ENCODE measurements at regions not wholly inside any gene's neighbourhood (a gene's known extent, or its start where the extent isn't known, plus 50 kb on each side); places are given as distances from the start of the nearest gene placed in this dataset.

DNA sequence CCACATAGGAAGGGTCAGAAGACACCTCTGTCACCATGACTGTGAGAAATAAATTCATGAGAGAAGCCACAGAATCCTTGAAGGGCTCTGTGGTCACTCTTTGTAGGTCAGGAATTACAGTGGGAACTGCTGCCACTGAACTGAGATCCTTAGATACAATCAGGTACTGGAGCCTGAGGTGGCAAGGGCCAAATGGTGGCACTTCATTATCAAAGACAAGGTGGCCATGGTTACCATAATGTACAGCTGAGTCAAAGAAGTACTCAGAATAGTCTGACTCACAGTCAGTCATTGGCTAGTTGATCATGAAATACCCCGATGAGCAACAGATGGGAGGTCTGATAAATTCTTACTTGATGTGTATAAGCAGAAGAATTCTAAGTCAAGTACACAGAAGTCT, 131.9 kb downstream of the RTL3 start:
- Histone ChIP-seq H3K27me3 (ENCODE audit: control insufficient read depth in 4 of 4, insufficient read depth in 4 of 4, low read length in 3 of 4) (no peaks in the 10 kb centered on the region), H3K9ac (ENCODE audit: low read depth in 1 of 2, low read length in 2 of 2) (no peak overlapping the region), H3K36me3 (ENCODE audit: control insufficient read depth in 4 of 4, insufficient read depth in 3 of 4, low read depth in 1 of 4, low read length in 3 of 4) (no peaks in the 10 kb centered on the region), H3K4me3 (ENCODE audit: low read depth in 1 of 3, low read length in 3 of 3) (no peak overlapping the region), H3K4me1 (ENCODE audit: control insufficient read depth in 4 of 4, insufficient read depth in 4 of 4, low read length in 3 of 4) (no peaks in the 10 kb centered on the region), H3K9me3 (ENCODE audit: control insufficient read depth in 4 of 4, low read length in 3 of 4) (no peaks in the 10 kb centered on the region), H3K27ac (ENCODE audit: low read depth in 1 of 2, low read length in 2 of 2) (no peak overlapping the region)
- TF ChIP-seq HNF4G (IDR thresholded peaks at IDR 0.05) = no peak
- no peak for TF ChIP-seq MAX (IDR thresholded peaks at IDR 0.05)
- no peak for TF ChIP-seq SP1 (IDR thresholded peaks at IDR 0.05)
- TF ChIP-seq, protein P1, sequence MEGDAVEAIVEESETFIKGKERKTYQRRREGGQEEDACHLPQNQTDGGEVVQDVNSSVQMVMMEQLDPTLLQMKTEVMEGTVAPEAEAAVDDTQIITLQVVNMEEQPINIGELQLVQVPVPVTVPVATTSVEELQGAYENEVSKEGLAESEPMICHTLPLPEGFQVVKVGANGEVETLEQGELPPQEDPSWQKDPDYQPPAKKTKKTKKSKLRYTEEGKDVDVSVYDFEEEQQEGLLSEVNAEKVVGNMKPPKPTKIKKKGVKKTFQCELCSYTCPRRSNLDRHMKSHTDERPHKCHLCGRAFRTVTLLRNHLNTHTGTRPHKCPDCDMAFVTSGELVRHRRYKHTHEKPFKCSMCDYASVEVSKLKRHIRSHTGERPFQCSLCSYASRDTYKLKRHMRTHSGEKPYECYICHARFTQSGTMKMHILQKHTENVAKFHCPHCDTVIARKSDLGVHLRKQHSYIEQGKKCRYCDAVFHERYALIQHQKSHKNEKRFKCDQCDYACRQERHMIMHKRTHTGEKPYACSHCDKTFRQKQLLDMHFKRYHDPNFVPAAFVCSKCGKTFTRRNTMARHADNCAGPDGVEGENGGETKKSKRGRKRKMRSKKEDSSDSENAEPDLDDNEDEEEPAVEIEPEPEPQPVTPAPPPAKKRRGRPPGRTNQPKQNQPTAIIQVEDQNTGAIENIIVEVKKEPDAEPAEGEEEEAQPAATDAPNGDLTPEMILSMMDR (IDR thresholded peaks at IDR 0.05; ENCODE audit: low read depth, low read length, missing input control) = no peak
- TF ChIP-seq RAD21 (IDR thresholded peaks at IDR 0.05) = no peak
- TF ChIP-seq FOXA2 (IDR thresholded peaks at IDR 0.05) = no peak
- TF ChIP-seq, protein P2, sequence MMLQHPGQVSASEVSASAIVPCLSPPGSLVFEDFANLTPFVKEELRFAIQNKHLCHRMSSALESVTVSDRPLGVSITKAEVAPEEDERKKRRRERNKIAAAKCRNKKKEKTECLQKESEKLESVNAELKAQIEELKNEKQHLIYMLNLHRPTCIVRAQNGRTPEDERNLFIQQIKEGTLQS (IDR thresholded peaks at IDR 0.05) = no peak
- no peak for TF ChIP-seq GABPA (IDR thresholded peaks at IDR 0.05 in 1 of 2, conservative IDR thresholded peaks at IDR 0.05 in 1 of 2)
- TF ChIP-seq, protein P3, sequence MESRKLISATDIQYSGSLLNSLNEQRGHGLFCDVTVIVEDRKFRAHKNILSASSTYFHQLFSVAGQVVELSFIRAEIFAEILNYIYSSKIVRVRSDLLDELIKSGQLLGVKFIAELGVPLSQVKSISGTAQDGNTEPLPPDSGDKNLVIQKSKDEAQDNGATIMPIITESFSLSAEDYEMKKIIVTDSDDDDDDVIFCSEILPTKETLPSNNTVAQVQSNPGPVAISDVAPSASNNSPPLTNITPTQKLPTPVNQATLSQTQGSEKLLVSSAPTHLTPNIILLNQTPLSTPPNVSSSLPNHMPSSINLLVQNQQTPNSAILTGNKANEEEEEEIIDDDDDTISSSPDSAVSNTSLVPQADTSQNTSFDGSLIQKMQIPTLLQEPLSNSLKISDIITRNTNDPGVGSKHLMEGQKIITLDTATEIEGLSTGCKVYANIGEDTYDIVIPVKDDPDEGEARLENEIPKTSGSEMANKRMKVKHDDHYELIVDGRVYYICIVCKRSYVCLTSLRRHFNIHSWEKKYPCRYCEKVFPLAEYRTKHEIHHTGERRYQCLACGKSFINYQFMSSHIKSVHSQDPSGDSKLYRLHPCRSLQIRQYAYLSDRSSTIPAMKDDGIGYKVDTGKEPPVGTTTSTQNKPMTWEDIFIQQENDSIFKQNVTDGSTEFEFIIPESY (IDR thresholded peaks at IDR 0.05) = no peak
- TF ChIP-seq HNF4A (conservative IDR thresholded peaks at IDR 0.05) = no peak
- no peak for TF ChIP-seq RXRA (IDR thresholded peaks at IDR 0.05)
- TF ChIP-seq FOXA1 (IDR thresholded peaks at IDR 0.05) = no peak
- TF ChIP-seq YY1 (IDR thresholded peaks at IDR 0.05) = no peak
- no peak for TF ChIP-seq NR2F2 (IDR thresholded peaks at IDR 0.05)
- TF ChIP-seq JUND (IDR thresholded peaks at IDR 0.05) = no peak
- 77% methylated on average over 1 of the region's 1 CpG for WGBS
- DNase-seq (ENCODE audit: low spot score) = no peak

DNA sequence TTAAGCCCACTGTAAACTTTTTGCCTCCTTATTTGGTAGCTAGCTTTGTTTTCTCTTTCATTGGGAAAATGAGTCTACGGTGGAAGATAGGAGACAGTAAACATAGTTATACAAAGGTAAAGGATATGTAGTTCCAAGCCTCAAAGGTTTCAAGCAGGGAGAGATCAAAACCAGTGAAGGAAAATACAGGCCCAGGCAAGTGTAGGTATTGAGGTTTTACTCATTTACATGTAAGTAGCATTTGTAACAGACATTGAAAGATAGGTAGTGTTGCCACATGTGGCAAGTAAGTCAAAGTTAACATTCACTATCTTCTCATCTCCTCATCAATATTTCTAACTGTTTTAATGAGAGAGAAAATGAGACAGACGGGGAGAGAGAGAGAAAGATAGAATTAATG, 136.5 kb downstream of the RTL3 start:
- H3K4me1 ChIP-seq (ENCODE audit: control insufficient read depth in 4 of 4, insufficient read depth in 4 of 4, low read length in 3 of 4) = no peaks in the 10 kb centered on the region
- no peak overlapping the region for H3K27ac ChIP-seq (ENCODE audit: low read depth in 1 of 2, low read length in 2 of 2)
- no peak for TF ChIP-seq GABPA (IDR thresholded peaks at IDR 0.05 in 1 of 2, conservative IDR thresholded peaks at IDR 0.05 in 1 of 2)
- TF ChIP-seq, protein P3 (IDR thresholded peaks at IDR 0.05) = no peak
- TF ChIP-seq, protein P4, sequence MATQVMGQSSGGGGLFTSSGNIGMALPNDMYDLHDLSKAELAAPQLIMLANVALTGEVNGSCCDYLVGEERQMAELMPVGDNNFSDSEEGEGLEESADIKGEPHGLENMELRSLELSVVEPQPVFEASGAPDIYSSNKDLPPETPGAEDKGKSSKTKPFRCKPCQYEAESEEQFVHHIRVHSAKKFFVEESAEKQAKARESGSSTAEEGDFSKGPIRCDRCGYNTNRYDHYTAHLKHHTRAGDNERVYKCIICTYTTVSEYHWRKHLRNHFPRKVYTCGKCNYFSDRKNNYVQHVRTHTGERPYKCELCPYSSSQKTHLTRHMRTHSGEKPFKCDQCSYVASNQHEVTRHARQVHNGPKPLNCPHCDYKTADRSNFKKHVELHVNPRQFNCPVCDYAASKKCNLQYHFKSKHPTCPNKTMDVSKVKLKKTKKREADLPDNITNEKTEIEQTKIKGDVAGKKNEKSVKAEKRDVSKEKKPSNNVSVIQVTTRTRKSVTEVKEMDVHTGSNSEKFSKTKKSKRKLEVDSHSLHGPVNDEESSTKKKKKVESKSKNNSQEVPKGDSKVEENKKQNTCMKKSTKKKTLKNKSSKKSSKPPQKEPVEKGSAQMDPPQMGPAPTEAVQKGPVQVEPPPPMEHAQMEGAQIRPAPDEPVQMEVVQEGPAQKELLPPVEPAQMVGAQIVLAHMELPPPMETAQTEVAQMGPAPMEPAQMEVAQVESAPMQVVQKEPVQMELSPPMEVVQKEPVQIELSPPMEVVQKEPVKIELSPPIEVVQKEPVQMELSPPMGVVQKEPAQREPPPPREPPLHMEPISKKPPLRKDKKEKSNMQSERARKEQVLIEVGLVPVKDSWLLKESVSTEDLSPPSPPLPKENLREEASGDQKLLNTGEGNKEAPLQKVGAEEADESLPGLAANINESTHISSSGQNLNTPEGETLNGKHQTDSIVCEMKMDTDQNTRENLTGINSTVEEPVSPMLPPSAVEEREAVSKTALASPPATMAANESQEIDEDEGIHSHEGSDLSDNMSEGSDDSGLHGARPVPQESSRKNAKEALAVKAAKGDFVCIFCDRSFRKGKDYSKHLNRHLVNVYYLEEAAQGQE (IDR thresholded peaks at IDR 0.05) = no peak
- TF ChIP-seq FOXA1 (IDR thresholded peaks at IDR 0.05) = no peak
- no peak for TF ChIP-seq NR2F2 (IDR thresholded peaks at IDR 0.05)
- no peak for TF ChIP-seq HNF4G (IDR thresholded peaks at IDR 0.05)
- TF ChIP-seq, protein P1 (IDR thresholded peaks at IDR 0.05; ENCODE audit: low read depth, low read length, missing input control) = no peak
- TF ChIP-seq FOXA2 (IDR thresholded peaks at IDR 0.05) = no peak
- no peaks in the 10 kb centered on the region for H3K9me3 ChIP-seq (ENCODE audit: control insufficient read depth in 4 of 4, low read length in 3 of 4)
- H3K4me3 ChIP-seq (ENCODE audit: low read depth in 1 of 3, low read length in 3 of 3) = no peak overlapping the region
- H3K36me3 ChIP-seq (ENCODE audit: control insufficient read depth in 4 of 4, insufficient read depth in 3 of 4, low read depth in 1 of 4, low read length in 3 of 4) = no peaks in the 10 kb centered on the region
- WGBS = 73% methylated on average over 2 of the region's 2 CpGs
- no peak for DNase-seq (ENCODE audit: low spot score)
- no peaks in the 10 kb centered on the region for H3K27me3 ChIP-seq (ENCODE audit: control insufficient read depth in 4 of 4, insufficient read depth in 4 of 4, low read length in 3 of 4)
- H3K9ac ChIP-seq (ENCODE audit: low read depth in 1 of 2, low read length in 2 of 2) = no peak overlapping the region

All from liver (tissue), 8 donors.